ENCODE measurements at regions not wholly inside any gene's neighbourhood (a gene's known extent, or its start where the extent isn't known, plus 50 kb on each side); places are given as distances from the start of the nearest gene placed in this dataset.

DNA sequence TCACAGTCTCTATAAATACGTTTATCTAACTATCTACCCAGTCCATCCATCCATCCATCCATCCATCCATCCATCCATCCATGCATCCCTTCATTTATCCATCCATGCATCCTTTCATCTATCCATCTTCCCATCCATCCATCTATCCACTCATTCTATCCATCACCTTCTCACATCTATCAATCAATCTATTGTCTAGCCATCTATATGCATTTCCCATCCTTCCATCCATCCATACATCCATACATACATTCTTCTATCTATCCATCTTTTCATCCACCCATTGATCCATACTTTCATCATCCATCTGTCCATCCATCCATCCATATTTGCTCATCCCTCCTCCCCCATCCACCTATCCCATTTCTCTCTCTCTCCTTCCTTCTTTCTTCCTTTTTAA is 51.6 kb upstream of the CTNNBL1 start:
- no peak overlapping the region for H4K5ac ChIP-seq (ENCODE audit: insufficient read length, low read depth, low read length)
- no peaks in the 10 kb centered on the region for H3K9me3 ChIP-seq (ENCODE audit: insufficient read depth in 2 of 2, low read depth in 1 of 2, low read length in 1 of 2)
- no peaks in the 10 kb centered on the region for H3K79me1 ChIP-seq (ENCODE audit: low read depth, low read length)
- no peaks in the 10 kb centered on the region for H3K4me1 ChIP-seq (replicated peaks in 1 of 4; ENCODE audit: control insufficient read depth in 3 of 4, insufficient read depth in 4 of 4, low read length in 3 of 4)
- no peak overlapping the region for H2BK20ac ChIP-seq (ENCODE audit: low read length)
- no peak overlapping the region for H3K14ac ChIP-seq (ENCODE audit: insufficient read length)
- no peaks in the 10 kb centered on the region for H4K20me1 ChIP-seq (replicated peaks in 1 of 2; ENCODE audit: control insufficient read depth in 1 of 2, insufficient read depth in 2 of 2, low read length in 2 of 2)
- no peak overlapping the region for H3K27ac ChIP-seq (ENCODE audit: low read depth, low read length)
- ChIA-PET POLR2A (ENCODE audit: partially characterized antibody) (no interaction called here), CTCF (ENCODE audit: partially characterized antibody) (no interaction called here)
- no peak overlapping the region for H3K4ac ChIP-seq (replicated peaks; ENCODE audit: insufficient read length, low read depth, low read length)
- no peak overlapping the region for H4K91ac ChIP-seq (replicated peaks; ENCODE audit: insufficient read length, low read length)
- no peak overlapping the region for H3K23ac ChIP-seq (ENCODE audit: insufficient read length)
- no peak overlapping the region for H4K8ac ChIP-seq (ENCODE audit: extremely low read depth, insufficient read depth, low read length)
- no peak for DNase-seq (ENCODE audit: low read depth in 1 of 2, low spot score in 2 of 2)
- no peak overlapping the region for H3K4me3 ChIP-seq (ENCODE audit: extremely low read depth in 1 of 4, insufficient read depth in 2 of 4, low read depth in 3 of 4, low read length in 4 of 4)
- no peak overlapping the region for H3K18ac ChIP-seq (ENCODE audit: extremely low read depth, low read length)
- no peak overlapping the region for H2AFZ ChIP-seq (ENCODE audit: low read length)
- H2BK5ac ChIP-seq (ENCODE audit: low read depth, low read length): no peak overlapping the region
- no peak for FAIRE-seq
- H3K36me3 ChIP-seq (ENCODE audit: control insufficient read depth in 2 of 4, insufficient read depth in 4 of 4, low read length in 3 of 4): no peaks in the 10 kb centered on the region
- H3K56ac ChIP-seq (replicated peaks; ENCODE audit: insufficient read length, low read depth, low read length): peak overlapping the region; percentile 91
- no peak overlapping the region for H2AK5ac ChIP-seq (ENCODE audit: low read depth, low read length)
- H3K27me3 ChIP-seq (replicated peaks in 1 of 4; ENCODE audit: control insufficient read depth in 3 of 4, extremely low read depth in 1 of 4, insufficient read depth in 3 of 4, low read length in 3 of 4): no peaks in the 10 kb centered on the region
- H3K23me2 ChIP-seq (ENCODE audit: low read depth, low read length): peaks cover 3% of the 10 kb centered on the region; the same call in 1 of the 2 replicates
- no peak overlapping the region for H2BK12ac ChIP-seq (ENCODE audit: low read depth, low read length)
- no peak overlapping the region for H3K9ac ChIP-seq (replicated peaks in 1 of 4; ENCODE audit: extremely low read depth in 1 of 4, low read depth in 3 of 4, low read length in 3 of 4)
- no peak overlapping the region for H2BK120ac ChIP-seq (replicated peaks; ENCODE audit: low read depth, low read length)
- H3K4me2 ChIP-seq (ENCODE audit: insufficient read depth in 1 of 2, low read depth in 2 of 2, low read length in 2 of 2): no peak overlapping the region
- H3K79me2 ChIP-seq (ENCODE audit: control insufficient read depth in 1 of 2, insufficient read depth in 2 of 2, low read length in 2 of 2): no peaks in the 10 kb centered on the region
- no peak overlapping the region for H2BK15ac ChIP-seq (ENCODE audit: low read length)
- WGBS, 2 experiments (ENCODE audit: extremely low coverage in 1 of 2, insufficient coverage in 1 of 2, insufficient read length in 1 of 2, insufficient replicate concordance in 2 of 2, low coverage in 1 of 2, low lambda C conversion rate in 2 of 2, missing lambda C conversion rate in 1 of 2): 80% methylated on average over 1 of the region's 1 CpG; no CpG with 5 or more reads in 1 of the 2 experiments
- TF ChIP-seq NRF1 (IDR thresholded peaks at IDR 0.05; ENCODE audit: low read depth, low read length): no peak
- no peak for TF ChIP-seq JUN (IDR thresholded peaks at IDR 0.05; ENCODE audit: low read depth, low read length)
- TF ChIP-seq POU5F1 (IDR thresholded peaks at IDR 0.05; ENCODE audit: low read depth, low read length): no peak
- TF ChIP-seq, protein P1, sequence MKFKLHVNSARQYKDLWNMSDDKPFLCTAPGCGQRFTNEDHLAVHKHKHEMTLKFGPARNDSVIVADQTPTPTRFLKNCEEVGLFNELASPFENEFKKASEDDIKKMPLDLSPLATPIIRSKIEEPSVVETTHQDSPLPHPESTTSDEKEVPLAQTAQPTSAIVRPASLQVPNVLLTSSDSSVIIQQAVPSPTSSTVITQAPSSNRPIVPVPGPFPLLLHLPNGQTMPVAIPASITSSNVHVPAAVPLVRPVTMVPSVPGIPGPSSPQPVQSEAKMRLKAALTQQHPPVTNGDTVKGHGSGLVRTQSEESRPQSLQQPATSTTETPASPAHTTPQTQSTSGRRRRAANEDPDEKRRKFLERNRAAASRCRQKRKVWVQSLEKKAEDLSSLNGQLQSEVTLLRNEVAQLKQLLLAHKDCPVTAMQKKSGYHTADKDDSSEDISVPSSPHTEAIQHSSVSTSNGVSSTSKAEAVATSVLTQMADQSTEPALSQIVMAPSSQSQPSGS (IDR thresholded peaks at IDR 0.05; ENCODE audit: low read length): no peak
- no peak for TF ChIP-seq TBP (IDR thresholded peaks at IDR 0.05; ENCODE audit: low read depth, low read length)
- no peak for TF ChIP-seq CBX5 (IDR thresholded peaks at IDR 0.05; ENCODE audit: low read depth, low read length)
- TF ChIP-seq, protein P2, sequence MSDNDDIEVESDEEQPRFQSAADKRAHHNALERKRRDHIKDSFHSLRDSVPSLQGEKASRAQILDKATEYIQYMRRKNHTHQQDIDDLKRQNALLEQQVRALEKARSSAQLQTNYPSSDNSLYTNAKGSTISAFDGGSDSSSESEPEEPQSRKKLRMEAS (IDR thresholded peaks at IDR 0.05): no peak

Data from H1 (cell line).